Esophagus squamous epithelium (tissue), 5 donors: ENCODE measurements at regions not wholly inside any gene's neighbourhood (a gene's known extent, or its start where the extent isn't known, plus 50 kb on each side); places are given as distances from the start of the nearest gene placed in this dataset.

Source experiments
- DNase-seq: peaks from one replicate; lab custom pipeline; 2025; lab: John Stamatoyannopoulos, UW
- H3K27ac ChIP-seq, 4 donors: fragments of 200-600 bp; sonication (generic); one replicate each; pipeline ENCODE4 v1.5.1; 2016 to 2019; ENCODE audit warnings: mild to moderate bottlenecking in 1 of 4
- H3K27me3 ChIP-seq, 4 donors: fragments of 200-600 bp; sonication (generic); 1 replicate in 3 of 4; 2 replicates in 1 of 4; pipeline versions ENCODE4 v1.5.1 to v1.6.0; 2017 to 2021; ENCODE audit warnings: antibody characterized with exemption in 1 of 4
- H3K36me3 ChIP-seq, 3 donors: fragments of 200-600 bp; sonication (generic); one replicate each; pipeline ENCODE4 v1.5.1; 2016 to 2019
- H3K4me1 ChIP-seq, 3 donors: fragments of 200-600 bp; sonication (generic); one replicate each; pipeline ENCODE4 v1.5.1; 2017 to 2019
- H3K4me3 ChIP-seq, 4 donors: fragments of 200-600 bp; sonication (generic); 1 replicate in 3 of 4; 2 replicates in 1 of 4; pipeline ENCODE4 v1.5.1; 2016 to 2019; ENCODE audit warnings: mild to moderate bottlenecking in 2 of 4, moderate library complexity in 1 of 4
- H3K9me3 ChIP-seq, 3 donors: fragments of 200-600 bp; sonication (generic); one replicate each; pipeline ENCODE4 v1.5.1; 2016 to 2019
- POLR2A ChIP-seq, 4 donors: fragments of 450-650 bp; IDR thresholded peaks; one replicate each; pipeline ENCODE4 v1.6.1; 2017; ENCODE audit warnings: antibody characterized with exemption in 4 of 4, mild to moderate bottlenecking in 4 of 4, moderate library complexity in 3 of 4
- WGBS, 2 donors: methylation state at CpG; one replicate each; pipeline ENCODE4 v1.1.5; 2018; 5-methylcytosine and 5-hydroxymethylcytosine counted together
- intact Hi-C: fragments of 100-400 bp; cut with DNase I; formaldehyde crosslinking; loops from one replicate; pipeline ENCODE4 v1.15.0; 2022
- TF ChIP-seq, protein P1 (sequence below), 6 experiments: fragments of 450-650 bp in 4 of 6; fragments of 200-600 bp in 2 of 6; sonication (generic) in 2 of 6; IDR thresholded peaks; one replicate each; pipeline ENCODE4 v1.5.1; 2016 to 2019; ENCODE audit warnings: antibody characterized with exemption in 6 of 6, mild to moderate bottlenecking in 4 of 6, moderate library complexity in 4 of 6
- donor health status: DM: yes; HTN: yes; CAD: no.

DNA sequence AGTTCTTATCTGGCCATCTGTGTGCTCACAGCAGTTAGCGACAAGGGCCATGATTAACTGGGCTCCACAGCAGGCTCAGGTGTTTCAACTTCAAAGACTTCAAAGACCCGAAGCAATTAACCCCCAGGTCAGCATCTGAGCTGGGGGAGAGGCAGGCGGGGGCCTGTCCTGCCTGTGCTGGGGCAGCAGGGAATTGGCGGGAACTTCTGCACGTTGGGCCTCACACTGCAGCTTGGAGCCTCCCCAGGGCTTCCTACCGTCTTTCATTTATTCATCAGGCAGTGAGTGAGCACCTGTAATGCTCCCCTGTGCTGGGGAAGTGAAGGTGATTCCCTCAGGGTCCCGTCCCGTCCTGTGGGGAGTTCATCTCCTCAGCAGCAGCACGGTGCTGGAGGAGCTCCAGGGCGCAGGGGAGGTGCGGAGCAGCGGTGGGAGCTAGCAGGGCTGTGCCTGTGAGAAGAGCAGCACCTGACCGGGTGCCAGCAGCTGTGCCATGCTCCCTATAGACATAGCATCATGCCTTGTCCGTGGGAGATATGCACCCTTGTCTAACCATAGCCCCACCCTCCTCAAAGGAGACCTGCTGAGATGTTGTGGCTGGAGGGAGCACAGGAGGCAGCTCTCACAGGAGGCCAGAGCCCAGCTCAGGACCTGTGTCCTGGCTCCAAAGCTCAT lies 51.8 kb upstream of the FRMD1 start:
- no peak for DNase-seq
- Histone ChIP-seq H3K9me3 (no peaks in the 10 kb centered on the region), H3K36me3 (no peaks in the 10 kb centered on the region), H3K27me3 (peaks cover 0 to 31% (median 0%) of the 10 kb centered on the region in 4 donors), H3K4me3 (no peak overlapping the region), H3K27ac (no peak overlapping the region), H3K4me1 (peaks cover 0 to 16% (median 0%) of the 10 kb centered on the region in 3 donors)
- WGBS, 2 donors, result 6 to 36% methylated on average over 3 to 4 of the region's 14 CpGs
- TF ChIP-seq, protein P1, sequence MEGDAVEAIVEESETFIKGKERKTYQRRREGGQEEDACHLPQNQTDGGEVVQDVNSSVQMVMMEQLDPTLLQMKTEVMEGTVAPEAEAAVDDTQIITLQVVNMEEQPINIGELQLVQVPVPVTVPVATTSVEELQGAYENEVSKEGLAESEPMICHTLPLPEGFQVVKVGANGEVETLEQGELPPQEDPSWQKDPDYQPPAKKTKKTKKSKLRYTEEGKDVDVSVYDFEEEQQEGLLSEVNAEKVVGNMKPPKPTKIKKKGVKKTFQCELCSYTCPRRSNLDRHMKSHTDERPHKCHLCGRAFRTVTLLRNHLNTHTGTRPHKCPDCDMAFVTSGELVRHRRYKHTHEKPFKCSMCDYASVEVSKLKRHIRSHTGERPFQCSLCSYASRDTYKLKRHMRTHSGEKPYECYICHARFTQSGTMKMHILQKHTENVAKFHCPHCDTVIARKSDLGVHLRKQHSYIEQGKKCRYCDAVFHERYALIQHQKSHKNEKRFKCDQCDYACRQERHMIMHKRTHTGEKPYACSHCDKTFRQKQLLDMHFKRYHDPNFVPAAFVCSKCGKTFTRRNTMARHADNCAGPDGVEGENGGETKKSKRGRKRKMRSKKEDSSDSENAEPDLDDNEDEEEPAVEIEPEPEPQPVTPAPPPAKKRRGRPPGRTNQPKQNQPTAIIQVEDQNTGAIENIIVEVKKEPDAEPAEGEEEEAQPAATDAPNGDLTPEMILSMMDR (IDR thresholded peaks at IDR 0.05), result no peak
- no peak for TF ChIP-seq POLR2A (IDR thresholded peaks at IDR 0.05)
- intact Hi-C loops, result loop anchor here (10.0 kb wide), 1 partner anchor 226 kb away; no protein-coding TSS in a partner anchor

DNA sequence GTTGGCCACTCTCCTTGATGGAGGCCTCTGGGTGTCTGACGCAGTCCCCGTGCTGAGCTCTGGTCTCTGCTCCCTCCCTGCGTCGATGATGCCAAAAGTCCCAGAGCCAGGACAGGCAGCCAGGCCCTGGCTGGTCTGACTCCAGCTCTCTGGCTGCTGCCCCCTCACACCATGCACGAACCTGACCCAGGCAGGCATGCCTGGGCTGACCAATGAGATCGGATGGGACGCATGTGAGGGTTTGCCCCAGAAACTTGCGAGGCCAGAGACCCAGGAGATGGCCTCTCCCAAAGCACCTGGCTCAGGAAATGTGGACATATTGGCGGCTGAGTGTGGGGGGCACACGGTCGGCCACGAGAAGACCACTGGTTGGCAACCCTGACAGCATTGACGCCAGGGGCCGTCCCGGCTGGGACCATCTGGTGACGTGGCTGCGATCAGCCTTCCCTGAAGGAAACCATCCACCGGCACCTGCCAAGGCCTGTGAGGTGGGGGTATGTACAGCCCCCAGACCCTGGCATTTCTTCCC lies 51.2 kb upstream of the FRMD1 start:
- Histone ChIP-seq H3K27me3 (peaks cover 0 to 37% (median 0%) of the 10 kb centered on the region in 4 donors), H3K27ac (no peak overlapping the region), H3K9me3 (no peaks in the 10 kb centered on the region), H3K4me1 (peaks cover 0 to 16% (median 0%) of the 10 kb centered on the region in 3 donors), H3K4me3 (no peak overlapping the region), H3K36me3 (no peaks in the 10 kb centered on the region)
- intact Hi-C loops, result loop anchor here (10.0 kb wide), 1 partner anchor 225 kb away; no protein-coding TSS in a partner anchor
- WGBS, 2 donors, result 82 to 90% methylated on average over 2 to 4 of the region's 18 CpGs
- TF ChIP-seq, protein P1 (IDR thresholded peaks at IDR 0.05), result no peak
- no peak for TF ChIP-seq POLR2A (IDR thresholded peaks at IDR 0.05)
- no peak for DNase-seq

DNA sequence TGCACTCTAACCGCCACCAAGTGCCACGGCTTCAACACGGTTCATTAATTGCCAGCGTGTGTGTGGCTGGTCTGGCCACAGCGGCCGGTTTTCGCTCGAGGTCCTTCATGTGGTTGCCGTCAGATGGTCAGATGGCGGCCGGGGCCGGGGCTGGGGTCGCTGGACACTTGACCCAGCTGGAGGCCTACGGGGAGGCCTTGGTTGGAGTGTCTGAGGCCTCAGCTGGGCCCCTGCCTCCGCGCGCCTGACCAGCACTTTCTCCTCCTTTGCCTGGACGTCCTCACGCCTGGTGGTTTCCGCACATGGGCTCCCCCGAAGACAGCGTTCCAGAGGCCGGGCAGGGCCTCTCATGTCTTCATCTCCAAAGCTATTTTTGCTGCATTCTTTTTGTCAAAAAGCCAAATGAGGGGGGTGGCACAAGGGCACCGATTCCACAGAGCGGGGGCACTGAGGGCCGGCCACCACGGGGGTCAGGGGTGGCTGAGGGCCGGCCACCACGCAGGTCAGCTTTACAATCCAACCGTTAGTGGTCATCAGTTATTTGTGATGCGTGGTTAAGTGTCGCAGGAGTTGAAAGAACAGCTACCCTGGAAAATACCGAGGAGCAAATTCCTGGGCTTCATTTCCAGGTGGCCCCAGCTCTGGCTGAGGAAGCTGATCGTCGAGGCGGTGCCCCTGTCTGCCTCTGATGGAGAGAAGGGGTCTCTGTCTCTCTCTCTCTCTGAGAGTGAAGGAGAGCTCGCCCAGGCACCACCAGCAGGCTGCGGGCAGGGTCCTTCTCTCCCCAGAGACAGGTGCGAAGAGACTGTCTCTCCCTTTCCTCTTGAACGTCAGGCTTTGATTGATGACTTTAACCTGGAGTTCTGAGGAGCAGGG lies 50.5 kb upstream of the FRMD1 start:
- Histone ChIP-seq H3K4me1 (peaks cover 0 to 16% (median 0%) of the 10 kb centered on the region in 3 donors), H3K27me3 (peaks cover 0 to 40% (median 0%) of the 10 kb centered on the region in 4 donors), H3K9me3 (no peaks in the 10 kb centered on the region), H3K36me3 (no peaks in the 10 kb centered on the region), H3K27ac (no peak overlapping the region), H3K4me3 (no peak overlapping the region)
- WGBS, 2 donors, result 86 to 94% methylated on average over 10 to 12 of the region's 40 CpGs
- intact Hi-C loops, result loop anchor here (10.0 kb wide), 1 partner anchor 225 kb away; no protein-coding TSS in a partner anchor
- TF ChIP-seq, protein P1 (IDR thresholded peaks at IDR 0.05), result no peak
- TF ChIP-seq POLR2A (IDR thresholded peaks at IDR 0.05), result no peak
- no peak for DNase-seq

DNA sequence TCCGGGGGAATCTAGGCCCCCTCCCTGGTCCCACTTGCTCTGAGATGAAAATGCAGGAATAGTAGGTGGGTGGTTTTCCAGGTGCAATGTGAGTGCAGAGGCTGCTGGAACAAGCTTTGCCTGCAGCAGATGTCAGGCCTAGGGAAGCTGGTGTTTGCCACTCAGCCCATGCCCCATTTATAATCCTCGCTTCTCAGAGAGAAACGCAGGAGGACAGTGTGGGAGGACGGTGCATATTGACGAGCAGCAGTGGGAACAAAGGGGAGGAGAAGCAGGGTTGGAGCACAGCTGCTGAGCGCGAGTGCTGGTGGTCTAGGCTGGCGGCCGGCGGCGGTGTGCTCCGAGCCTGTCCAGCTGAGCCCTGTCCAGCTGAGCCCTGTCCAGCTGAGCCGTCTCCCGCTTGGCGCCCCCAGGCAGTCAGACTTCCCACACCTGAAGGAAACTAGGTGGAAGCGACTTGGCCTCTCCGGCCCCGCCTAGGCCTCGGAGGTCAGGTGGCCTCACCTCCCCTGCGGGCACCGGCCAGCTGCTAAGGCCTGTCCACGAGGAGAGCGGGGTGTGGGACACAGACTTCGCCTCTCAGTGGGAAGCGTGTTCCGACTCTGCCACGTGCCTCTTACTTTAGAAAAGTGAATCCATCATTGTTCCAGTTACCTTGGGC lies 49.7 kb upstream of the FRMD1 start:
- DNase-seq, result no peak
- Histone ChIP-seq H3K4me3 (no peak overlapping the region), H3K4me1 (peaks cover 0 to 14% (median 0%) of the 10 kb centered on the region in 3 donors), H3K9me3 (no peaks in the 10 kb centered on the region), H3K27me3 (peaks cover 0 to 40% (median 0%) of the 10 kb centered on the region in 4 donors), H3K27ac (no peak overlapping the region), H3K36me3 (no peaks in the 10 kb centered on the region)
- WGBS, 2 donors, result 94 to 96% methylated on average over 13 to 17 of the region's 27 CpGs
- intact Hi-C loops, result no loop called here
- TF ChIP-seq, protein P1 (IDR thresholded peaks at IDR 0.05), result no peak
- no peak for TF ChIP-seq POLR2A (IDR thresholded peaks at IDR 0.05)
